GM12873 (cell line): ENCODE measurements at regions not wholly inside any gene's neighbourhood (a gene's known extent, or its start where the extent isn't known, plus 50 kb on each side); places are given as distances from the start of the nearest gene placed in this dataset.

Experiments
- CTCF ChIP-seq: IDR thresholded peaks from 2 replicates; pipeline ENCODE4 v1.5.1; 2012; ENCODE audit warnings: low read depth, mild to moderate bottlenecking, moderate library complexity, low read length, control low read depth; ENCODE audit not compliant: insufficient read depth; ENCODE audit errors: missing control alignments

- no peak for TF ChIP-seq CTCF
Measured at GRCh38 chr6:164230804-164231203, 816.3 kb downstream of the QKI start.

GRCh38 chr6:164230259-164230658 lies 815.7 kb downstream of the QKI start:
- TF ChIP-seq CTCF: no peak

GRCh38 chr6:164229716-164230115 lies 815.2 kb downstream of the QKI start:
- no peak for TF ChIP-seq CTCF

GRCh38 chr6:164227952-164228522 lies 813.5 kb downstream of the QKI start:
- TF ChIP-seq CTCF: no peak

- TF ChIP-seq CTCF: no peak
Measured at GRCh38 chr6:164216839-164217238, 802.3 kb downstream of the QKI start.

- TF ChIP-seq CTCF: no peak
Measured at GRCh38 chr6:164216368-164216767, 801.9 kb downstream of the QKI start.

GRCh38 chr6:164214066-164214465 lies 799.5 kb downstream of the QKI start:
- TF ChIP-seq CTCF: no peak
